Putamen (tissue), 1 donor: ENCODE measurements at regions not wholly inside any gene's neighbourhood (a gene's known extent, or its start where the extent isn't known, plus 50 kb on each side); places are given as distances from the start of the nearest gene placed in this dataset.
"Not testable (repeated sequence)": the region's sequence is repeated elsewhere in the genome, so short reads cannot be mapped to it uniquely, and the experiment has no call there.

Source experiments
- DNase-seq: peaks from one replicate; pipeline ENCODE4 v3.0.0-alpha.2; 2016; ENCODE audit warnings: low spot score

DNA sequence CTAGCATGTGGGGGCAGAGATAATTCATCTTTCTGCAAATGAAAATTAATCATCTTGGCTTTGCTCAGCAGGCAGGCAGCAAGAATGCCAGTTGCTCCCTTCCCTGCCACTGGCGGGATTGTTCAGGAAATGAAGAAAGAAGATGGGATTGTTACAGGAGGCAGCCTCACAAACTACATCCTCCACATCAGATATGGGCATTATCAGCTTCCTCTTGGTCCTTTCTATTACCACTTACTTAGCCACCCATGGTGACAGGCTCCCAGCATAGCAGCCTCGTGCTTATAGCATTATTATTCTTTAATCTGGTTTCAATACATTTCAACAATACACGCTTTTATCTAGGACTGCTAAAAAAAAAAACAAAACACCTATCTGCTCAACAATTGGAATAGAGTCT, 461.6 kb upstream of the ISX start:
- DNase-seq: no peak

GRCh38 chr22:34608106-34608505, 457.9 kb upstream of the ISX start:
- no peak for DNase-seq

GRCh38 chr22:34608540-34609115, 457.3 kb upstream of the ISX start:
- no peak for DNase-seq

DNA sequence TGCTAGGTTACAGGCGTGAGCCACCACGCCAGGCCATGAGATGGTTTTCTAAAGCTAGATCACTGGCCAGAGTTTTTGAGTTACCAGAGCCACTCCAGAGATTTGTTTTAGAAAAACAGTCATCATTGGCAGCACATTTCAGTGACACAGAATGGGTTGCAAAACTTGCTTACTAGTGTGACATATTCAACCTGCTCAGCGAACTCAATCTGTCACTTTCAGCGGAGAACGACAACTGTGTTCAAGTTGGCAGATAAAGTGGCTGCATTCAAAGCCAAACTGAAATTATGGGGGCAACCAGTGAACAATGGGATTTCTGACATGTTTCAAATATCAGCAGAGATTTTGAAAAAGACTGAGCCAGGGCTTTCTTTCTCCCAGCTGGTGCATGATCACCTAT, 456.3 kb upstream of the ISX start:
- no peak for DNase-seq

DNA sequence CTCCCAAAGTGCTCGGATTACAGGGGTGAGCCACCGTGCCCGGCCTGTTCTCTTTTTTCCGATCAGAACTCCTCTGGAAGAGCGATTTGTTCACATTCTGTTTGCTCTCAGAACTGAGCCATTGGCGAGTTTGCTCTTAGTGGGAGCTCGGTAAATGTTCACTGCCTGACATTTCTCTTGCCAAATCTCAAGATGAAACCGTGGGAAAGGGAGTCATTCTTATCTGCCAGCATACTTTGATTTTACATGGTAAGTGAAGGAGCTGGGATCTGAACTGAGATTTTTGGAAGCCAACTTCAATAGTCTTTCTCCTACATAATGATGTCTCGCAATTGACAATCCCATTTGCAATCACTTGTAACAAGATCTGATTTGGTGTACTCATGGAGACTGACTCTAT, 445.8 kb upstream of the ISX start:
- DNase-seq: no peak

- DNase-seq: no peak
Measured at GRCh38 chr22:34620832-34621231, 445.1 kb upstream of the ISX start.

DNA sequence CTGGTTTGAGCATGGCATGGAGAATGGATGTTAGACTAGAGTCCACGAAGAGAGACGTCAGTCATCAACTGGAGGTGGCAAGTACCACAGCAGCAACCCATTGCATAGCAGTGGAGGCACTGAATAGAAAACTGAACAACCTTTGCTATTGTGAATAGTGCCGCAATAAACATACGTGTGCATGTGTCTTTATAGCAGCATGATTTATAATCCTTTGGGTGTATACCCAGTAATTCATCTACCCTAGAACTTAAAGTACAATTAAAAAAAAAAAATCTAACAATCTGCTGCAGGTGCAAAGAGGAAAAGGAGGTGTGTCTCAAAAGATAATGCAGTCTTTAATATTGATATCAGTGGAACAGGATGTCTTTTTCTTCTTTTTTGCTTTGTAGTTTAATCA, 443.4 kb upstream of the ISX start:
- DNase-seq: no peak

DNA sequence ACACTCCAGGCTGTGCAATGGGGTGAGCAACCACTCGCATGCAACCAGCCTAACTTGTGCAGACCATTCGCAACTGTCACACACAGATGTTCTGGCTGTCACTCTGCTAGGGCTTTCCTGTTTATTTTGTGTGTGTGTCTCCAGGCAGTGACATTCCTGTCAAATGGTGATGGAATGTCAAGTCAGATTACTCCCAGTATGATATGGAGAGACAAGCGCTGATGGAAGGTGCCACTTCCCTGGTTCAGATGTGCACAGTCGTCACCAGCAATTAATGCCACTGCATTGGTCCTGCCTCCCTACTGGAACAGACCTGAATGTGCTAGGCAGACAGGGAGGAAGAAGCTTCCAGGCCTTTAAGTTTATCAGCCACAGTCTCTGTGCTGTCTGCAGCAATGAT, 442.4 kb upstream of the ISX start:
- DNase-seq: no peak

DNA sequence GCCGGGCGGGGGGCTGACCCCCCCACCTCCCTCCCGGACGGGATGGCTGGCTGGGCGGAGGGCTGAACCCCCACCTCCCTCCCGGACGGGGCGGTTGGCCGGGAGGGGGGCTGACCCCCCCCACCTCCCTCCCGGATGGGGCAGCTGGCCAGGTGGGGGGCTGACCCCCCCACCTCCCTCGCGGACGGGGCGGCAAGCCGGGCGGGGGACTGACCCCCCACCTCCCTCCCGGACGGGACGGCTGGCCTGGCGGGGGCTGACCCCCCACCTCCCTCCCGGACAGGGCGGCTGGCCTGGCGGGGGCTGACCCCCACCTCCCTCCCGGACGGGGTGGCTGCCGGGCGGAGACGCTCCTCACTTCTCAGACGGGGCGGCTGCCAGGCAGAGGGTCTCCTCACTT, 440.1 kb upstream of the ISX start:
- DNase-seq: not testable (repeated sequence)

DNA sequence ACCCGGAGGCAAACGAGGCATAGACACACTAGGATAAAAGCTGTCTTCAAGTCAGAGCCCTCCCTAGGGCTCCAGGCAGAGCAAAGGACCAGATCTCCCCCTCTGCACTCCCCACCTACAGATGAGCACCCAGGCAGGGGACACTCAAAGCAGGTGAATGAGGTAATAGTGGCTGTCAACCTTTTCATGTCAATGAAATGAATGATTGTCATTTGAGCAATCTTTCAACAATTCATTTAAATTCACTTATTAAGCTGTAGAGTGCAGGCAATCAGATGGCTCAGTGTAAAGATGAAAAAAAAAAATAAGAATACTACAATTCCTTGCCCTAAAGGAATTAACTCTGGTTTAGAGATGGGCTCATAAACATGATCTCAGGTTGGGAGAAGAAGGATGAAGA, 427.8 kb upstream of the ISX start:
- no peak for DNase-seq

DNA sequence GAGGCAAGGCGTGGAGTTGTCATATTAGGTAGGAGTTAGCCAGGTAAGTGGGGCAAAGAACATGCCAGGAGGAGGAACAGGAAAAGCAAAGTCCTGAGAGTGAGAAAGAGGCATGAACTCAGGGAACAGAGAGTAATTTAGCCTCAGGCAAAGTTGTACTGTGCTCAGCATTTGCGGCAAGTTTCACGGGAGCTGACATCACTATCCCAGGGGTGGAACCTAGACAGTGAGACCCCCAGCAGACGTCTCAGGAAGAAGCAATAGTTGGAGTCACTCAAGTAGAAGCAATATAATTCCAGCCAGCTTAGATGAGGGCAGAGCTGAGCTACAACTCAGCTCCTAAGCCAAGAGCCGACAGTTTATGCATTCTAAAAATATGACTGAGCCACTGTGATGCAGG, 426.0 kb upstream of the ISX start:
- DNase-seq: no peak

DNA sequence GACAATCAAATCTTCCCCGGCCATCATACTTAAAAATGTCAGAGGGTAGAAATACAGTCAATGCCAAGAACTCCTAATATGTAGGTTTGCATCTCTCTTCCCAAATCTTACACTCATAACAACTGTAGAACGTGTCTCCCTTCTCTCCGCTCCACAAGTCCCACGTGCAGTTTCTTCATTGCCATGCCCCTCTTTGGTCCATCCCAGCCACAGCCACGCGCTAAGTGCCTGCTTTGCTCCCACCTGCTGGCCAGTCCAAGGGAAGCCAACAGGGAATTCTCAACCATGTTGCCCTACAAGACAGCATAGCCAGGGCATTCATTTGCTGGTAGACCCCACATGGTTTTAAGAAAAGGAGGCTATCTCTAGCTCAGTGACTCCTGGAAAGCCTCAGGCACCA, 420.6 kb upstream of the ISX start:
- DNase-seq: no peak

DNA sequence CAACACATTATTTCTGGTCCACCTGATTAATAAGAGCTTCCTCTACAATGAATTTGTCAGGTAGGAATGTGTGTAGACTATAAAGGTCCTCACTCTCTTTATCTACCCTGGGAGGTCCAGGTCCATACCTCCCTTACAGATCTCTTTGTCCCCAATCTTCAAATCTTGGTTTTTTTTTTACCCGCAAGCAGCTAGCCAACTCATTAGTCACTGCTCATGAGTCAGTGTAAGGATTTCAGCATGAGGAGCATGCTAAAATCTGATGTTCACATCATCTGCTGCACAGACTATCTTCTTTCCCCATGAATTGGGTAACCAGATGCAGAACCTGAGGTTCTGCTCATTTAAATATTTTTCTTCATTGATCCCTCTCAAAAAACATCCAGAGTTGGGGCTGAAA, 397.0 kb upstream of the ISX start:
- no peak for DNase-seq

DNA sequence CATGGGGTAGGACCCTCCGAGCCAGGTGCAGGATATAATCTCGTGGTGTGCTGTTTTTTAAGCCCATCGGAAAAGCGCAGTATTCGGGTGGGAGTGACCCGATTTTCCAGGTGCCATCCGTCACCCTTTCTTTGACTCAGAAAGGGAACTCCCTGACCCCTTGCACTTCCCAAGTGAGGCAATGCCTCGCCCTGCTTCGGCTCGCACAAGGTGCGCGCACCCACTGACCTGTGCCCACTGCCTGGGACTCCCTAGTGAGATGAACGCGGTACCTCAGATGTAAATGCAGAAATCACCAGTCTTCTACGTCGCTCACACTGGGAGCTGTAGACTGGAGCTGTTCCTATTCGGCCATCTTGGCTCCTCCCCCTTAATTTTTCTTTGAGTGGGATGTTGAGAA, 382.9 kb upstream of the ISX start:
- DNase-seq: not testable (repeated sequence)

- not testable (repeated sequence) for DNase-seq
Measured at GRCh38 chr22:34684278-34684677, 381.7 kb upstream of the ISX start.

DNA sequence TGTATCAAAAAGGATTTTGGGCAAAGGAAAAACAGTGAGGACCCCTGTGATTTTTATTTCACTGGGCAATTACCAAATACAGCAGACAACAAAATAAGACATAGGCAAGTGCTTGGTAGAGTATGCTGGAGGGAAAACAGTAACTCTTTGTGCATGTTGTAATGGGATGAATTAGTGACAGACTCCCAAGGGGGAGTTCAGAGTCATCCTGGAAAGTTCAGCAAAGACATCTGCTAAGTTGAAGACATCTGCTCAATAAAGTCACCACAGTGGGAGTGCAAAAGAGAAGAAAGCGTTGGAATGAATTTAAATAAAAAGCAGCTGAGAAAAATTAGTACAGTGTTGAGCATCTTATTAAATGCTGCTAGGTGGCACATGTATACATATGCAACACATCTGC, 378.8 kb upstream of the ISX start:
- DNase-seq: no peak

DNA sequence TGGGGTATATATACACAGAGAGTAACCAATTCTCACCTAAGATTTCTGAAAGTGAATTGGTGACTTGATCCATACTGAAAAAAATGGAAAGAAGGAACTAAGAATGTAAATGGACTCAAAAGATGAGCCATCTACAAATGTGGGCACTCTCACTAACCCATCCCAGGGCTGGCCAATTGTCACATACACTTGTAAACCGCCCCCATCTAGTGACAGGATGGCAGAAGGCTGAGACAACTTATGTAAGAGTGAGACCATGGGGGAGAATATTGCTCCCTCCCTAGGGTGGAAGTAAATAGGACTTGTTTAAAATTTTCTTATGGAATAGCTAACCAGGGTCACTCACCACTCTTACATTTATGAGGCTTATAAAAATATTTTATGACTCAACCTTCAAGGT, 377.1 kb upstream of the ISX start:
- DNase-seq: no peak

GRCh38 chr22:34696557-34696956, 369.4 kb upstream of the ISX start:
- DNase-seq: no peak

- DNase-seq: no peak
Measured at GRCh38 chr22:34702279-34702678, 363.7 kb upstream of the ISX start.

DNA sequence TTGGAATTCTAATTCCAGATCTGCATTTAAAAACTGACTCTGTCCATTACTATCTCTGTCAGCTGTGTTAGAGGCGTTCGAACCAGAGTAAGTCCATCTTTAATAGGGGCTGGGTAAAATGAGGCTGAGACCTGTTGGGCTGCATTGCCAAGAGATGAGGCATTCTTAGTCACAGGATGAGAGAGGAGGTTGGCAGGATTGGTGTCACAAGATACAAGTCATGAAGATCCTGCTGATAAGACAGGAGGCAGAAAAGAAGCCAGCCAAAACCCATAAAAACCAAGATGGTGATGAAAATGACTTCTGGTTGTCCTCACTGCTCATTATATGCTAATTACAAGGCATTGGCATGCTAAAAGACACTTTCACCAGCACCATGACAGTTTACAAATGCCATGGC, 356.3 kb upstream of the ISX start:
- no peak for DNase-seq

DNA sequence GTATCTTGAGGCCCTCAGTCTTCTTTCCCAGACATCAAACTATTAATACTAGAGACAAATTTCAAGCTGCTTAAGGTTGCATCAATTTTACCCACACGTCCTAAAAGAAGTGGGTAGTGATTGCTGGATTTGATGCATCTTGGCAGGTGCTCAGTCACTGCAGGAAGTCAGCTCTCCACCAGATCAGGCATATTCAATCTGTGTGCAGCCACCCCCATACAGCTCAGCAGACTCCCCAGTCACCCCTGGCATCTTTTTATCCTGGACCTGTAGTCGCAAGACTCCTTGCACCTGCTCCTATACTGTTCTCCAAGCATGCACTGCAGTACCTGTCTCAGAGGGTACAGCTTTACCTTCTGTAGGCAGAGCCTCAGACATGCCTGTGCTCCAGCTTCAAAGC, 343.1 kb upstream of the ISX start:
- DNase-seq: peak; percentile 53

DNA sequence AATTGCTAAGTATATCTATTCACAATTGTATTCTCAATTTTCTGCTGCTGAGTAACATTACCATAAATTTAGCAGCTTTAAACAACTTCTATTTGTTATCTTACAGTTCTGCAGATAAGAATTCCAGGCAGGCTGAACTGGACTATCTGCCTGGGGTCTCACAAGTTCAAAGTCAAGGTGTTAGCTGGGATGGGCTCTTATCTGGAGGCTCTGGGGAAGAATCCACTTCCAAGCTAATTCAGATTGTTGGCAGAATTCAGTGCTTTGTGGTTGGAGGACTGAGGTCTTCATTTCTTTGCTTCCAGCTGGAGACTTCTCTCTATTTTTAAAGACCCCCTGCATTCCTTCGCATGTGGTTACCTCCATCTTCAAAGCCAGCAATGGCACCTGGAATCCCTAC, 329.9 kb upstream of the ISX start:
- DNase-seq: no peak

- no peak for DNase-seq
Measured at GRCh38 chr22:34738661-34739400, 327.1 kb upstream of the ISX start.

GRCh38 chr22:34743110-34743751, 322.7 kb upstream of the ISX start:
- DNase-seq: no peak
